OCI-LY3 (cell line): ENCODE measurements at regions not wholly inside any gene's neighbourhood (a gene's known extent, or its start where the extent isn't known, plus 50 kb on each side); places are given as distances from the start of the nearest gene placed in this dataset.

Source experiments
- H2AFZ ChIP-seq: fragments of 200-600, 300-600 bp; shearing (Covaris generic); 2 replicates; pipeline ENCODE4 v1.6.0; 2014; ENCODE audit warnings: antibody characterized with exemption, low read depth, low read length
- H3K27ac ChIP-seq: fragments of 200-600, 300-600 bp; sonication (generic); 2 replicates; pipeline ENCODE4 v1.5.1; 2014; ENCODE audit warnings: mild to moderate bottlenecking, low read length, moderate library complexity, mixed read lengths
- H3K27me3 ChIP-seq: fragments of 200-600, 300-600 bp; sonication (generic); 2 replicates; pipeline ENCODE4 v1.6.1; 2014; ENCODE audit warnings: low read depth, low read length, mixed read lengths
- H3K36me3 ChIP-seq: fragments of 200-600, 300-600 bp; sonication (generic); replicated peaks from 2 replicates; pipeline ENCODE3; 2014; ENCODE audit warnings: low read depth, low read length, mixed read lengths
- H3K4me1 ChIP-seq: fragments of 300-600, 200-600 bp; sonication (generic); 2 replicates; pipeline ENCODE4 v1.6.1; 2014; ENCODE audit warnings: low read length, mixed read lengths
- H3K4me2 ChIP-seq: fragments of 200-600, 300-600 bp; sonication (generic); 2 replicates; pipeline ENCODE4 v1.6.1; 2014; ENCODE audit warnings: low read length, mixed read lengths
- H3K4me3 ChIP-seq: fragments of 300-600, 200-600 bp; sonication (generic); 2 replicates; pipeline ENCODE4 v1.5.1; 2014; ENCODE audit warnings: antibody characterized with exemption, mild to moderate bottlenecking, low read length, moderate library complexity
- H3K79me2 ChIP-seq: fragments of 300-600, 200-600 bp; shearing (Covaris generic); 2 replicates; pipeline ENCODE4 v1.6.1; 2014; ENCODE audit warnings: mild to moderate bottlenecking, low read length, mixed read lengths
- H3K9ac ChIP-seq: fragments of 300-600, 200-600 bp; shearing (Covaris generic); 2 replicates; pipeline ENCODE4 v1.6.0; 2014; ENCODE audit warnings: mild to moderate bottlenecking, low read length, moderate library complexity
- H3K9me3 ChIP-seq: fragments of 200-600, 300-600 bp; shearing (Covaris generic); 2 replicates; pipeline ENCODE4 v1.6.1; 2014; ENCODE audit warnings: low read length, mixed read lengths; ENCODE audit not compliant: insufficient read depth
- H4K20me1 ChIP-seq: fragments of 200-600, 300-600 bp; sonication (generic); 2 replicates; pipeline ENCODE4 v1.6.1; 2016; ENCODE audit warnings: low read length, mixed read lengths; ENCODE audit not compliant: insufficient read depth
- CTCF ChIP-seq: fragments of 200-600, 300-600 bp; sonication (generic); IDR thresholded peaks from 2 replicates; pipeline ENCODE4 v1.5.1; 2014; ENCODE audit warnings: antibody characterized with exemption, low read length, low read depth
- EZH2phosphoT487 ChIP-seq: fragments of 200-600 bp; shearing (Covaris generic); IDR thresholded peaks from 2 replicates; pipeline ENCODE4 v1.6.1; 2018; ENCODE audit warnings: antibody characterized with exemption, mixed run types, low read depth

- H4K20me1 ChIP-seq = no peaks in the 10 kb centered on the region
- no peak overlapping the region for H3K27ac ChIP-seq
- no peak overlapping the region for H2AFZ ChIP-seq
- H3K79me2 ChIP-seq = no peaks in the 10 kb centered on the region
- no peak overlapping the region for H3K9ac ChIP-seq
- no peaks in the 10 kb centered on the region for H3K4me1 ChIP-seq
- no peak overlapping the region for H3K4me3 ChIP-seq
- H3K36me3 ChIP-seq = no peaks in the 10 kb centered on the region
- no peak overlapping the region for H3K4me2 ChIP-seq
- TF ChIP-seq EZH2phosphoT487 (no peak), CTCF (no peak)
- H3K27me3 ChIP-seq = no peaks in the 10 kb centered on the region
- H3K9me3 ChIP-seq = no peaks in the 10 kb centered on the region
Measured at GRCh38 chr5:125401724-125402622, 655.5 kb upstream of the ZNF608 start.

- Histone ChIP-seq H3K9me3 (no peaks in the 10 kb centered on the region), H3K4me2 (no peak overlapping the region), H3K79me2 (no peaks in the 10 kb centered on the region), H3K4me1 (no peaks in the 10 kb centered on the region), H3K27ac (no peak overlapping the region), H3K4me3 (no peak overlapping the region), H3K27me3 (no peaks in the 10 kb centered on the region), H3K9ac (no peak overlapping the region), H3K36me3 (no peaks in the 10 kb centered on the region), H4K20me1 (no peaks in the 10 kb centered on the region), H2AFZ (no peak overlapping the region)
- TF ChIP-seq EZH2phosphoT487 (no peak), CTCF (no peak)
Measured at GRCh38 chr5:125402787-125403186, 656.3 kb upstream of the ZNF608 start.

GRCh38 chr5:125404056-125404455, 657.6 kb upstream of the ZNF608 start:
- Histone ChIP-seq H3K27ac (no peak overlapping the region), H3K9ac (no peak overlapping the region), H3K79me2 (no peaks in the 10 kb centered on the region), H3K27me3 (no peaks in the 10 kb centered on the region), H2AFZ (no peak overlapping the region), H3K4me3 (no peak overlapping the region), H3K9me3 (no peaks in the 10 kb centered on the region), H3K4me2 (no peak overlapping the region), H3K36me3 (no peaks in the 10 kb centered on the region), H4K20me1 (no peaks in the 10 kb centered on the region), H3K4me1 (peaks cover 10% of the 10 kb centered on the region)
- TF ChIP-seq CTCF (no peak), EZH2phosphoT487 (no peak)

GRCh38 chr5:125408448-125409233, 662.2 kb upstream of the ZNF608 start:
- no peaks in the 10 kb centered on the region for H4K20me1 ChIP-seq
- H3K27ac ChIP-seq = 0 out of 2 replicates have a peak overlapping the region, but pooled peaks have one; percentile 2
- H3K9ac ChIP-seq = peak overlapping the region; percentile 30
- peak overlapping the region; percentile 100 for H3K4me2 ChIP-seq
- peak overlapping the region; percentile 77 for H3K4me3 ChIP-seq
- H3K27me3 ChIP-seq = peaks cover 1% of the 10 kb centered on the region; the same call in 1 of the 2 replicates
- no peaks in the 10 kb centered on the region for H3K36me3 ChIP-seq
- no peaks in the 10 kb centered on the region for H3K9me3 ChIP-seq
- peaks cover 53% of the 10 kb centered on the region for H3K4me1 ChIP-seq
- peak overlapping the region; percentile 55; the same call in 1 of the 2 replicates for H2AFZ ChIP-seq
- TF ChIP-seq EZH2phosphoT487 (no peak), CTCF (no peak)
- H3K79me2 ChIP-seq = no peaks in the 10 kb centered on the region
